GM18519 (cell line): ENCODE measurements at regions not wholly inside any gene's neighbourhood (a gene's known extent, or its start where the extent isn't known, plus 50 kb on each side); places are given as distances from the start of the nearest gene placed in this dataset.

Experiments used
- ATAC-seq: cut with Tn5 transposase; IDR thresholded peaks from one replicate; pipeline ENCODE4 v1.9.1; 2021; ENCODE audit warnings: mild to moderate bottlenecking, moderate library complexity; ENCODE audit not compliant: unreplicated experiment, low FRiP score

GRCh38 chr12:115767916-115768315 lies 509.6 kb downstream of the MED13L start:
- no peak for ATAC-seq

- no peak for ATAC-seq
Measured at GRCh38 chr12:115763982-115764621, 513.4 kb downstream of the MED13L start.

GRCh38 chr12:115763376-115763775 lies 514.1 kb downstream of the MED13L start:
- no peak for ATAC-seq

GRCh38 chr12:115762936-115763335 lies 514.6 kb downstream of the MED13L start:
- no peak for ATAC-seq

GRCh38 chr12:115761784-115762183 lies 515.7 kb downstream of the MED13L start:
- no peak for ATAC-seq

GRCh38 chr12:115760231-115760630 lies 517.3 kb downstream of the MED13L start:
- no peak for ATAC-seq

- no peak for ATAC-seq
Measured at GRCh38 chr12:115758877-115759620, 518.4 kb downstream of the MED13L start.

- ATAC-seq: no peak
Measured at GRCh38 chr12:115758183-115758582, 519.3 kb downstream of the MED13L start.

- ATAC-seq: no peak
Measured at GRCh38 chr12:115756804-115757203, 520.7 kb downstream of the MED13L start.

GRCh38 chr12:115756271-115756670 lies 521.2 kb downstream of the MED13L start:
- ATAC-seq: no peak

- no peak for ATAC-seq
Measured at GRCh38 chr12:115755725-115756085, 521.8 kb downstream of the MED13L start.

GRCh38 chr12:115755061-115755724 lies 522.3 kb downstream of the MED13L start:
- no peak for ATAC-seq

- ATAC-seq: no peak
Measured at GRCh38 chr12:115752913-115753726, 524.4 kb downstream of the MED13L start.

GRCh38 chr12:115752156-115752555 lies 525.3 kb downstream of the MED13L start:
- no peak for ATAC-seq

GRCh38 chr12:115750340-115750739 lies 527.2 kb downstream of the MED13L start:
- no peak for ATAC-seq

- no peak for ATAC-seq
Measured at GRCh38 chr12:115749071-115749841, 528.2 kb downstream of the MED13L start.

- no peak for ATAC-seq
Measured at GRCh38 chr12:115740586-115741155, 536.8 kb downstream of the MED13L start.

- ATAC-seq: no peak
Measured at GRCh38 chr12:115737895-115738294, 539.6 kb downstream of the MED13L start.

- ATAC-seq: no peak
Measured at GRCh38 chr12:115736360-115736759, 541.1 kb downstream of the MED13L start.
